Cardiac muscle cell (in vitro differentiated cells and primary cell): ENCODE measurements at regions not wholly inside any gene's neighbourhood (a gene's known extent, or its start where the extent isn't known, plus 50 kb on each side); places are given as distances from the start of the nearest gene placed in this dataset.

Experiments
- DNase-seq, 2 donors: peaks; one replicate each; pipeline versions ENCODE4 v3.0.0 to v3.0.0-alpha.2; 2010 to 2017; ENCODE audit warnings: low read depth in 1 of 2, low spot score in 1 of 2
- H3K27ac ChIP-seq: fragments of 200-600 bp; sonication (generic); 2 replicates; pipeline ENCODE4 v1.5.1; 2016
- H3K27me3 ChIP-seq: fragments of 200-600 bp; sonication (generic); 2 replicates; pipeline ENCODE4 v1.6.0; 2016; ENCODE audit warnings: control low read depth
- H3K36me3 ChIP-seq: fragments of 200-600 bp; sonication (generic); 2 replicates; pipeline ENCODE4 v1.5.1; 2016; ENCODE audit warnings: control low read depth
- H3K4me1 ChIP-seq: fragments of 200-600 bp; sonication (generic); 2 replicates; pipeline ENCODE4 v1.8.1; 2017; ENCODE audit warnings: low read depth, mild to moderate bottlenecking, mixed run types
- H3K4me3 ChIP-seq: fragments of 200-600 bp; sonication (generic); 2 replicates; pipeline ENCODE4 v1.5.1; 2016; ENCODE audit warnings: mild to moderate bottlenecking
- H3K9me3 ChIP-seq: fragments of 200-600 bp; sonication (generic); 2 replicates; pipeline ENCODE4 v1.5.1; 2017; ENCODE audit warnings: low read depth, mild to moderate bottlenecking, control low read depth
- TF ChIP-seq, protein P1 (sequence below): IDR thresholded peaks from 2 replicates; pipeline ENCODE4 v1.5.1; 2012; ENCODE audit warnings: low read depth, mild to moderate bottlenecking, low read length

DNA sequence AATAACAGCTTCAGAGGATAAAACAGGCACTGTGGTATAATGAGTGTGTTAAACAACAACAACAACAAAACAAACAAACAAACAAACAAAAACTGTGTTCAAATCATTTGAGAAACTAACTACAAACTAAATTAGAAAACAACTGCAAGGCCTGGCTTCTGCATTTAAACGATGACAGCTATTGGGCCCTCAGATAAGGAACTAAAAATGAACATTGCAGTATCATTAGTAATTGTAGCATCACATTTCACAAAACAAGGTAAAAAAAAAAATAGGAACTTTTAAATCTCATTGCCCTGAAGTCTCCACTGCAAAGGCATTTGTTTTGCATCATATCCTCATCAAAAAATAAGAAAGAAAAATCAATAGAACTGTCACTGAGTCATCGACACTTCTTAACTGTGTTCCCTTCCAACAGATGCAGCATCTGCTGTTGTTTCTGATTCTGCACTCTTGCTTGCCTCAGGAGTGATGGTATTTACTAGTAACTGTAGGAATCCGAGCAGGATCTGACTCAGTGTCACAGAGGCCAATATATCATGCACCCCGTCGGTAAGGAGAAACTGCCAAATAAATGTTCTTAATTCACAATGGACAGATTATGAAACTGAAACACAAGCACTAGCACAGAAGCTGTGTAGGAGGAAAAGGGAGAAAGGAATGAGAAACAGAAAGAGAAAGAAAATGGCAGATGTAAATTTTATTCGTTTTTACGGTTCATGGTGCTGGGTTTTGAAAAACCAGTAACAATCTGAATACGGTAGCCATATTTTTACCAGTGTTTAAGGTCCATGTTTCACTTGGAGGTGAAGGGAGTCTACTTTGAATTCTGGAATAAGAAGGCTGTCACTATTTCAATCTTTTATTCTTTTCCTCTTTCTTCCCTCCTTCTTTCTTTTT is 365.7 kb upstream of the EPHA7 start:
- H3K27me3 ChIP-seq = no peaks in the 10 kb centered on the region
- no peaks in the 10 kb centered on the region for H3K4me1 ChIP-seq
- H3K4me3 ChIP-seq = no peak overlapping the region
- no peaks in the 10 kb centered on the region for H3K9me3 ChIP-seq
- TF ChIP-seq, protein P1, sequence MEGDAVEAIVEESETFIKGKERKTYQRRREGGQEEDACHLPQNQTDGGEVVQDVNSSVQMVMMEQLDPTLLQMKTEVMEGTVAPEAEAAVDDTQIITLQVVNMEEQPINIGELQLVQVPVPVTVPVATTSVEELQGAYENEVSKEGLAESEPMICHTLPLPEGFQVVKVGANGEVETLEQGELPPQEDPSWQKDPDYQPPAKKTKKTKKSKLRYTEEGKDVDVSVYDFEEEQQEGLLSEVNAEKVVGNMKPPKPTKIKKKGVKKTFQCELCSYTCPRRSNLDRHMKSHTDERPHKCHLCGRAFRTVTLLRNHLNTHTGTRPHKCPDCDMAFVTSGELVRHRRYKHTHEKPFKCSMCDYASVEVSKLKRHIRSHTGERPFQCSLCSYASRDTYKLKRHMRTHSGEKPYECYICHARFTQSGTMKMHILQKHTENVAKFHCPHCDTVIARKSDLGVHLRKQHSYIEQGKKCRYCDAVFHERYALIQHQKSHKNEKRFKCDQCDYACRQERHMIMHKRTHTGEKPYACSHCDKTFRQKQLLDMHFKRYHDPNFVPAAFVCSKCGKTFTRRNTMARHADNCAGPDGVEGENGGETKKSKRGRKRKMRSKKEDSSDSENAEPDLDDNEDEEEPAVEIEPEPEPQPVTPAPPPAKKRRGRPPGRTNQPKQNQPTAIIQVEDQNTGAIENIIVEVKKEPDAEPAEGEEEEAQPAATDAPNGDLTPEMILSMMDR = no peak
- peak in 1 of 2 donors; percentile 82 for DNase-seq
- no peaks in the 10 kb centered on the region for H3K36me3 ChIP-seq
- H3K27ac ChIP-seq = no peak overlapping the region

DNA sequence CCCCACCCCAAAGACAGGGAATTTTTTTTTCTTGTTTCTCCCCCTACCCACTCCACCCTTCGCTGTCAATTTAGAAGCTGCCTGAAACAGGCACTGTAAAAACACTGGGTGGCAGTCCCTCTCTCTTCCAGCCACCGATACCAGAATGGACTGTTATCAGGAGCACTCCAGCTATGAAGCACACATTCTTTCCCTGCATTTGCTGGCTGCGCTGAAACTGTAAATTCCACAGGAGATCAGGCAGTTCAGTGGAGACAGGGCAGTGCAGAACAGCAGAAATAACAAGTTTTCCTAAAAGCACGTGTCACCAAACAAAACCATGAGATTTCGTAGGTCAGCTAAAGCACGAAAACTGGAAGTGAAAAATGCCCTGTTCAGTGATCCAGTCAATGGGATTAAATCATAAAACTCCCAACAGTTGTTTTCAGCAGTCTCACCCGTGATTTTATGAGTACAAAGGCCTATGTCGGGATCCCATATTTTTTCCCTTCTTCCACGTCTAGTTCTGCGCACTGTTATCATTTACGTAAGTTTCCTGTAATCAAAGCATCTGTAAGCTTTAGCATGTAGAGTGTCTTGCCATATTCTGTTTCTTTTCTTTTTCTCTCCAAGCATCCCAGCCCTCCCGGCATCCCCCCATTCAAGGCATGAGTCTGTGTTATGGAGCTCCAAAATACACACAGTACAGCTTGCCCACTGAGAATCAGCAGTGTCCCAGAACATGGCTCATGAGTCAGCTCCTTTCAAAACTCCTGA is 359.9 kb upstream of the EPHA7 start:
- TF ChIP-seq, protein P1 = peak; percentile 25
- peaks cover 7% of the 10 kb centered on the region for H3K4me1 ChIP-seq
- peak; percentile 78 to 84 for DNase-seq
- no peaks in the 10 kb centered on the region for H3K27me3 ChIP-seq
- H3K4me3 ChIP-seq = no peak overlapping the region
- no peaks in the 10 kb centered on the region for H3K9me3 ChIP-seq
- H3K27ac ChIP-seq = peak overlapping the region; percentile 75
- H3K36me3 ChIP-seq = no peaks in the 10 kb centered on the region

GRCh38 chr6:93759190-93759589 is 339.8 kb upstream of the EPHA7 start:
- H3K9me3 ChIP-seq = no peaks in the 10 kb centered on the region
- TF ChIP-seq, protein P1 = no peak
- no peaks in the 10 kb centered on the region for H3K36me3 ChIP-seq
- H3K27ac ChIP-seq = no peak overlapping the region
- H3K4me3 ChIP-seq = no peak overlapping the region
- H3K27me3 ChIP-seq = no peaks in the 10 kb centered on the region
- no peak for DNase-seq
- H3K4me1 ChIP-seq = no peaks in the 10 kb centered on the region

DNA sequence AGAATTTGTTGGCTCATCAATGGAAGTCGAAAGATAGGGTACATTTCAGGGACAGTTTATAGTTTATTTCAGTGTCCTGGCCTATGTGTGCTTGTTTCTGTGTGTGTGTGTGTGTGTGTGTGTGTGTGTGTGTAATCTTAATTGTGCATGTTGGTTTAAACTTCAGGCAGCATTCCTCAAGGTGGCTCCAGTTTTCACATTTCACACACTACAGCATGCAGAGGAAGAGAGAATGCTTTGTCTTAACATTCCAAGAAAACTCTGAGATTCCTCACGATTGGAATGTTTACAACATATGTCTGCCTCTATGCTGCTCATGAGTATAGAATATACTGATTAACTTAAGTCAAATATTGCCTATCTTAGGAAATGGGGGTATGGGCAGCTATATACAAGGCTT is 332.6 kb upstream of the EPHA7 start:
- Histone ChIP-seq H3K36me3 (no peaks in the 10 kb centered on the region), H3K9me3 (no peaks in the 10 kb centered on the region), H3K27me3 (no peaks in the 10 kb centered on the region), H3K27ac (no peak overlapping the region), H3K4me3 (no peak overlapping the region), H3K4me1 (no peaks in the 10 kb centered on the region)
- TF ChIP-seq, protein P1 = no peak
- peak in 1 of 2 donors; percentile 12 for DNase-seq

DNA sequence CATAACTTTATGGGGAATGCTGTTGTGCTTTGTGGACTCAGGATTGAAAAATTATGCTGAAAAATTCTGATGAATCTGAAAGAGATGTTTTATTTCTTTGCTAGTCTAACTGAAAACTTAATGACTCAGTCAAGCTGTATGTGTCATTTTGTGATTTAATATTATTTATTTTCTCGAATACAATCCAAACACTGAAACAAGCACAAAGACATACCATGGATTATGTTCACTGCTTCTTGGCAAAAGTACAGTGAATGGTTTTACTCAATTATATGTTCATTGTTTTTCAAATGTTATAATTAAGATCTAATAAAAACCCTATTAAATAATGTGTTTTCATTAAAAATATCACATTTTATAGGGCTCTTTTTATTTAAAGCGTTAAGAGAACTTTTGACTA is 330.6 kb upstream of the EPHA7 start:
- Histone ChIP-seq H3K4me3 (no peak overlapping the region), H3K36me3 (no peaks in the 10 kb centered on the region)

More for the DNA sequence above, 330.6 kb upstream of the EPHA7 start:
- Histone ChIP-seq H3K27me3 (no peaks in the 10 kb centered on the region), H3K9me3 (no peaks in the 10 kb centered on the region), H3K4me1 (no peaks in the 10 kb centered on the region), H3K27ac (no peak overlapping the region)
- no peak for DNase-seq
- TF ChIP-seq, protein P1 = no peak
